ENCODE measurements at regions not wholly inside any gene's neighbourhood (a gene's known extent, or its start where the extent isn't known, plus 50 kb on each side); places are given as distances from the start of the nearest gene placed in this dataset.

GRCh38 chr14:51491776-51492175 lies 159.9 kb upstream of the FRMD6 start:
- Histone ChIP-seq H2AFZ (no peak overlapping the region), H3K9me3 (ENCODE audit: insufficient read depth, low read depth) (no peaks in the 10 kb centered on the region; the same call in 1 of the 2 replicates), H3K4me1 (replicated peaks; ENCODE audit: insufficient read depth) (no peaks in the 10 kb centered on the region), H3K4me3 (no peak overlapping the region), H3F3A (ENCODE audit: insufficient read depth, low read depth) (no peaks in the 10 kb centered on the region), H3K9me2 (ENCODE audit: insufficient read depth) (no peaks in the 10 kb centered on the region), H3K36me3 (ENCODE audit: low read depth) (no peaks in the 10 kb centered on the region), H3K79me2 (ENCODE audit: low read depth) (no peaks in the 10 kb centered on the region), H3K4me2 (no peak overlapping the region), H3K27me3 (ENCODE audit: insufficient read depth, low read depth) (no peaks in the 10 kb centered on the region), H4K20me1 (ENCODE audit: insufficient read depth) (no peaks in the 10 kb centered on the region), H3K27ac (no peak overlapping the region)
- no peak for DNase-seq
- ChIA-PET CTCF (no interaction called here), POLR2A (ENCODE audit: unreplicated experiment) (no interaction called here)
- no TSS peak for BruUV-seq (replicated peaks)
- intact Hi-C loops (cut with micrococcal nuclease; ENCODE audit: unreplicated experiment) = no loop called here
- TF ChIP-seq EZH2 (IDR thresholded peaks at IDR 0.05; ENCODE audit: low read depth) = no peak
- TF ChIP-seq, protein P1, sequence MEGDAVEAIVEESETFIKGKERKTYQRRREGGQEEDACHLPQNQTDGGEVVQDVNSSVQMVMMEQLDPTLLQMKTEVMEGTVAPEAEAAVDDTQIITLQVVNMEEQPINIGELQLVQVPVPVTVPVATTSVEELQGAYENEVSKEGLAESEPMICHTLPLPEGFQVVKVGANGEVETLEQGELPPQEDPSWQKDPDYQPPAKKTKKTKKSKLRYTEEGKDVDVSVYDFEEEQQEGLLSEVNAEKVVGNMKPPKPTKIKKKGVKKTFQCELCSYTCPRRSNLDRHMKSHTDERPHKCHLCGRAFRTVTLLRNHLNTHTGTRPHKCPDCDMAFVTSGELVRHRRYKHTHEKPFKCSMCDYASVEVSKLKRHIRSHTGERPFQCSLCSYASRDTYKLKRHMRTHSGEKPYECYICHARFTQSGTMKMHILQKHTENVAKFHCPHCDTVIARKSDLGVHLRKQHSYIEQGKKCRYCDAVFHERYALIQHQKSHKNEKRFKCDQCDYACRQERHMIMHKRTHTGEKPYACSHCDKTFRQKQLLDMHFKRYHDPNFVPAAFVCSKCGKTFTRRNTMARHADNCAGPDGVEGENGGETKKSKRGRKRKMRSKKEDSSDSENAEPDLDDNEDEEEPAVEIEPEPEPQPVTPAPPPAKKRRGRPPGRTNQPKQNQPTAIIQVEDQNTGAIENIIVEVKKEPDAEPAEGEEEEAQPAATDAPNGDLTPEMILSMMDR (conservative IDR thresholded peaks at IDR 0.05) = no peak

DNA sequence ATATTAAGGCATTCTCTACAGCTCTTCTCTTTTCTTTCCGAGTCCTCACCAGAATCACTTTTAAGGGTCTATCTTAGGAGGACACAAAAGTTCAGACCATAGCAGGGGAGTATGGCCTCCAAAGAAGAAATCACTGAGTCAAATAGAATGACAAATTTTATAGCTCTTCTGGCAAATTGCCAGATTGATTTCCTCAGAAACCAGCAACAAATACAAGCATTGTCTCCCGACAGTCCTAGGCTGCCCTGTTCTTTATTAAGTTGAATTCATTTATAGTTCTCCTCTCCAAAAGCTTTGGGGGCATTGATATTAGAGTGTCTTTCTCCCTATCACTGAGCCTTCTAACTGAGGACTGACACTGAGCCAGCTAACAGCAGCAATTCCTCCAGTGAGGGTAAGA lies 156.4 kb upstream of the FRMD6 start:
- no peak overlapping the region for H2AFZ ChIP-seq
- no peaks in the 10 kb centered on the region for H3K27me3 ChIP-seq (ENCODE audit: insufficient read depth, low read depth)
- TF ChIP-seq, protein P1 (conservative IDR thresholded peaks at IDR 0.05) = no peak
- TF ChIP-seq EZH2 (IDR thresholded peaks at IDR 0.05; ENCODE audit: low read depth) = no peak
- H4K20me1 ChIP-seq (ENCODE audit: insufficient read depth) = no peaks in the 10 kb centered on the region
- no peaks in the 10 kb centered on the region for H3K4me1 ChIP-seq (replicated peaks; ENCODE audit: insufficient read depth)
- H3K4me3 ChIP-seq = no peak overlapping the region
- no TSS peak for BruUV-seq (replicated peaks)
- no peaks in the 10 kb centered on the region for H3K9me2 ChIP-seq (ENCODE audit: insufficient read depth)
- H3K27ac ChIP-seq = no peak overlapping the region
- no peaks in the 10 kb centered on the region for H3F3A ChIP-seq (ENCODE audit: insufficient read depth, low read depth)
- no peak overlapping the region for H3K4me2 ChIP-seq
- no peaks in the 10 kb centered on the region for H3K79me2 ChIP-seq (ENCODE audit: low read depth)
- H3K36me3 ChIP-seq (ENCODE audit: low read depth) = no peaks in the 10 kb centered on the region
- ChIA-PET POLR2A (ENCODE audit: unreplicated experiment) (no interaction called here), CTCF (no interaction called here)
- intact Hi-C loops (cut with micrococcal nuclease; ENCODE audit: unreplicated experiment) = no loop called here
- no peaks in the 10 kb centered on the region; the same call in 1 of the 2 replicates for H3K9me3 ChIP-seq (ENCODE audit: insufficient read depth, low read depth)
- DNase-seq = no peak

GRCh38 chr14:51498411-51499227 lies 153.1 kb upstream of the FRMD6 start:
- H3K9me3 ChIP-seq (ENCODE audit: insufficient read depth, low read depth) = no peaks in the 10 kb centered on the region
- H3F3A ChIP-seq (ENCODE audit: insufficient read depth, low read depth) = no peaks in the 10 kb centered on the region
- H3K4me2 ChIP-seq = no peak overlapping the region
- CTCF ChIA-PET = no interaction called here
- no peak for DNase-seq
- no peaks in the 10 kb centered on the region for H3K9me2 ChIP-seq (ENCODE audit: insufficient read depth)
- H3K36me3 ChIP-seq (ENCODE audit: low read depth) = no peaks in the 10 kb centered on the region
- H3K27me3 ChIP-seq (ENCODE audit: insufficient read depth, low read depth) = no peaks in the 10 kb centered on the region
- no peaks in the 10 kb centered on the region for H3K4me1 ChIP-seq (replicated peaks; ENCODE audit: insufficient read depth)
- no peaks in the 10 kb centered on the region for H4K20me1 ChIP-seq (ENCODE audit: insufficient read depth)
- TF ChIP-seq, protein P1 (conservative IDR thresholded peaks at IDR 0.05) = no peak
- no peak for TF ChIP-seq EZH2 (IDR thresholded peaks at IDR 0.05; ENCODE audit: low read depth)
- intact Hi-C loops (cut with micrococcal nuclease; ENCODE audit: unreplicated experiment) = no loop called here
- no peak overlapping the region; the same call in 1 of the 2 replicates for H2AFZ ChIP-seq
- H3K79me2 ChIP-seq (ENCODE audit: low read depth) = no peaks in the 10 kb centered on the region
- H3K27ac ChIP-seq = no peak overlapping the region
- POLR2A ChIA-PET (ENCODE audit: unreplicated experiment) = no interaction called here
- BruUV-seq (replicated peaks) = no TSS peak
- H3K4me3 ChIP-seq = no peak overlapping the region

Measured in PC-9 (cell line).